HCT116 (cell line): ENCODE measurements at regions not wholly inside any gene's neighbourhood (a gene's known extent, or its start where the extent isn't known, plus 50 kb on each side); places are given as distances from the start of the nearest gene placed in this dataset.

ENCODE experiments used
- ATAC-seq: fragments of 200-7000 bp; cut with Tn5 transposase; 2 replicates; pipeline ENCODE4 v1.9.1; 2020; ENCODE audit warnings: mild to moderate bottlenecking, moderate library complexity
- BruUV-seq: library from RNA; stranded (reverse); fragments of 400-500 nt; replicated peaks from 2 replicates; lab custom pipeline; 2021; lab: Mats Ljungman, UMichigan
- CTCF ChIA-PET: fragments of 300-600 bp; sonication (Branson Sonifier 250); formaldehyde crosslinking; loops from one replicate; lab custom pipeline; 2021; ENCODE audit warnings: antibody characterized with exemption; lab: Charles Lee
- POLR2A ChIA-PET: fragments of 300-600, 350-600 bp; sonication (Branson Sonifier 250); formaldehyde crosslinking; loops from one replicate; lab custom pipeline; 2021; ENCODE audit warnings: antibody characterized with exemption; lab: Charles Lee
- RAD21 ChIA-PET, 2 experiments: fragments of 300-600 bp; sonication (Branson Sonifier 250); formaldehyde crosslinking; loops; one replicate each; lab custom pipeline; 2023; ENCODE audit warnings: low total read pairs in 2 of 2; ENCODE audit not compliant: uncharacterized antibody in 2 of 2, unreplicated experiment in 2 of 2, low non-redundant PET in 1 of 2; lab: Charles Lee
- DNase-seq: peaks from one replicate; pipeline ENCODE4 v3.0.0-alpha.2; 2010; ENCODE audit warnings: low read depth, low spot score
- H2AFZ ChIP-seq: fragments of 200-600 bp; shearing (Covaris generic), sonication (generic); 2 replicates; pipeline ENCODE4 v1.6.1; 2017; ENCODE audit warnings: low read depth, mixed run types, mixed read lengths, antibody characterized with exemption, low read length; ENCODE audit not compliant: poor library complexity, severe bottlenecking
- H3K27ac ChIP-seq: 2 replicates; pipeline ENCODE4 v1.5.1; 2012; ENCODE audit warnings: low read depth, low read length
- H3K27me3 ChIP-seq: fragments of 200-600 bp; sonication (generic); 2 replicates; pipeline ENCODE4 v1.6.1; 2016; ENCODE audit warnings: mixed run types, low read length, mixed read lengths; ENCODE audit not compliant: insufficient read depth
- H3K36me3 ChIP-seq, 2 experiments: fragments of 200-500 bp in 1 of 2; fragments of 200-600 bp in 1 of 2; sonication (Bioruptor generic) in 1 of 2; sonication (generic) in 1 of 2; 2 replicates each; pipeline versions ENCODE4 v1.5.1 to v1.6.1; 2014 to 2016; ENCODE audit warnings: low read length in 2 of 2, inconsistent platforms in 1 of 2, mixed read lengths in 1 of 2, mixed run types in 1 of 2; ENCODE audit not compliant: insufficient read depth in 2 of 2, control insufficient read depth in 1 of 2
- H3K4me1 ChIP-seq, 2 experiments: fragments of 200-600 bp in 1 of 2; sonication (generic) in 1 of 2; 2 replicates each; pipeline versions ENCODE4 v1.5.1 to v1.6.1; 2012 to 2017; ENCODE audit warnings: low read length in 2 of 2, inconsistent platforms in 1 of 2, mild to moderate bottlenecking in 1 of 2, mixed read lengths in 1 of 2, mixed run types in 1 of 2, moderate library complexity in 1 of 2; ENCODE audit not compliant: insufficient read depth in 2 of 2, control insufficient read depth in 1 of 2
- H3K4me2 ChIP-seq: fragments of 200-600 bp; sonication (generic); 2 replicates; pipeline ENCODE4 v1.6.1; 2017; ENCODE audit warnings: mixed run types, low read length, mixed read lengths
- H3K4me3 ChIP-seq, 2 experiments: fragments of 200-600 bp in 1 of 2; sonication (generic) in 1 of 2; replicated peaks in 1 of 2; 2 replicates each; pipeline ENCODE4 v1.5.1; 2011 to 2016; ENCODE audit warnings: low read length in 2 of 2, control low read depth in 1 of 2, low read depth in 1 of 2, mild to moderate bottlenecking in 1 of 2, mixed read lengths in 1 of 2, mixed run types in 1 of 2
- H3K79me2 ChIP-seq: fragments of 200-600 bp; sonication (generic); 2 replicates; pipeline ENCODE4 v1.6.1; 2017; ENCODE audit warnings: mild to moderate bottlenecking, mixed run types, low read length, moderate library complexity, mixed read lengths; ENCODE audit not compliant: insufficient read depth
- H3K9ac ChIP-seq: fragments of 200-600 bp; sonication (generic); 2 replicates; pipeline ENCODE4 v1.6.1; 2016; ENCODE audit warnings: low read length, mixed read lengths
- H3K9me2 ChIP-seq: fragments of 200-600 bp; sonication (generic), shearing (Covaris generic); 2 replicates; pipeline ENCODE4 v1.6.1; 2017; ENCODE audit warnings: mixed run types, mild to moderate bottlenecking, moderate library complexity; ENCODE audit not compliant: insufficient read depth
- H3K9me3 ChIP-seq, 2 experiments: fragments of 200-500 bp in 1 of 2; fragments of 200-600 bp in 1 of 2; sonication (Bioruptor generic) in 1 of 2; sonication (generic) in 1 of 2; 2 replicates each; pipeline ENCODE4 v1.6.1; 2014 to 2017; ENCODE audit warnings: low read length in 2 of 2, mixed read lengths in 2 of 2, inconsistent platforms in 1 of 2, low read depth in 1 of 2, mild to moderate bottlenecking in 1 of 2, mixed run types in 1 of 2, moderate library complexity in 1 of 2; ENCODE audit not compliant: control insufficient read depth in 1 of 2, insufficient read depth in 1 of 2
- H4K20me1 ChIP-seq: fragments of 200-600 bp; sonication (generic), shearing (Covaris generic); 2 replicates; pipeline ENCODE4 v1.6.1; 2017; ENCODE audit warnings: mixed run types, mild to moderate bottlenecking, moderate library complexity; ENCODE audit not compliant: insufficient read depth
- CBX3 ChIP-seq: IDR thresholded peaks from 2 replicates; pipeline ENCODE4 v1.6.1; 2012; ENCODE audit warnings: low read depth
- CEBPB ChIP-seq: IDR thresholded peaks from 2 replicates; pipeline ENCODE4 v1.6.1; 2012; ENCODE audit warnings: low read depth
- EGR1 ChIP-seq: IDR thresholded peaks from 2 replicates; pipeline ENCODE4 v1.6.1; 2012; ENCODE audit warnings: low read depth
- RAD21 ChIP-seq: IDR thresholded peaks from 2 replicates; pipeline ENCODE4 v1.6.1; 2012; ENCODE audit warnings: low read depth, mild to moderate bottlenecking
- SIN3A ChIP-seq: IDR thresholded peaks from 2 replicates; pipeline ENCODE4 v1.6.1; 2012; ENCODE audit warnings: low read depth
- SRF ChIP-seq: IDR thresholded peaks from 2 replicates; pipeline ENCODE4 v1.6.1; 2012; ENCODE audit warnings: low read depth
- YY1 ChIP-seq: IDR thresholded peaks from 2 replicates; pipeline ENCODE4 v1.6.1; 2011; ENCODE audit warnings: low read length, low read depth, moderate library complexity, mild to moderate bottlenecking; ENCODE audit not compliant: insufficient replicate concordance; ENCODE audit errors: extremely low read depth
- ZNF274 ChIP-seq: fragments of 200-500 bp; sonication (Bioruptor generic); IDR thresholded peaks from 2 replicates; pipeline ENCODE4 v1.6.1; 2014; ENCODE audit warnings: mild to moderate bottlenecking, low read depth, low read length, inconsistent platforms
- intact Hi-C: fragments of 100-400 bp; cut with micrococcal nuclease; formaldehyde crosslinking; loops from 2 replicates; pipeline ENCODE4 v1.10.0; 2022
- TF ChIP-seq, protein P1 (sequence below): IDR thresholded peaks from 2 replicates; pipeline ENCODE4 v1.6.1; 2012; ENCODE audit warnings: low read depth

DNA sequence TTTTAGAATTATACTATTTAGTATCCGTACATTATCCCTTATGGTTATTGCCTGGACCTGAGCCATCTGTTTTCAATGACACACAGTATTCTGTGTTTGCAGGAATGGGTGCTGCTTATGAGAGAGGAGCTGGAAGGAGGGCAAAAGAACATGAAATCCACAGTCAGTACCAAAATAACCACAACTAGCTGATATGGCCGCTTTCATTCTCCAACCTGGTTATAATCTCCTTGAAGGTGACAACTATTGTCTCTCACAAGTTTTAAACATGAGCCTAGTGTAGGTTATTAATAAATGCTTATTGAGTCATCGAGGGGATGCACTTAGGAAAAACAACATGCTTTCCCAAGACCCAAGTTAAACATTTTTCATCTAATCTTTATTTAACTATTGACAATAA, 356.6 kb downstream of the BMP2 start:
- Histone ChIP-seq H3K36me3 (no peaks in the 10 kb centered on the region), H4K20me1 (no peaks in the 10 kb centered on the region), H2AFZ (no peak overlapping the region), H3K9me2 (no peaks in the 10 kb centered on the region), H3K4me1 (no peaks in the 10 kb centered on the region), H3K79me2 (no peaks in the 10 kb centered on the region), H3K9ac (no peak overlapping the region), H3K27me3 (no peaks in the 10 kb centered on the region), H3K4me2 (no peak overlapping the region), H3K9me3 (peaks cover 0 to 12% of the 10 kb centered on the region in 2 experiments; a peak in 1 of 4 replicates), H3K27ac (no peak overlapping the region), H3K4me3 (no peak overlapping the region)
- intact Hi-C loops: no loop called here
- no peak for ATAC-seq
- no TSS peak for BruUV-seq
- TF ChIP-seq, protein P1, sequence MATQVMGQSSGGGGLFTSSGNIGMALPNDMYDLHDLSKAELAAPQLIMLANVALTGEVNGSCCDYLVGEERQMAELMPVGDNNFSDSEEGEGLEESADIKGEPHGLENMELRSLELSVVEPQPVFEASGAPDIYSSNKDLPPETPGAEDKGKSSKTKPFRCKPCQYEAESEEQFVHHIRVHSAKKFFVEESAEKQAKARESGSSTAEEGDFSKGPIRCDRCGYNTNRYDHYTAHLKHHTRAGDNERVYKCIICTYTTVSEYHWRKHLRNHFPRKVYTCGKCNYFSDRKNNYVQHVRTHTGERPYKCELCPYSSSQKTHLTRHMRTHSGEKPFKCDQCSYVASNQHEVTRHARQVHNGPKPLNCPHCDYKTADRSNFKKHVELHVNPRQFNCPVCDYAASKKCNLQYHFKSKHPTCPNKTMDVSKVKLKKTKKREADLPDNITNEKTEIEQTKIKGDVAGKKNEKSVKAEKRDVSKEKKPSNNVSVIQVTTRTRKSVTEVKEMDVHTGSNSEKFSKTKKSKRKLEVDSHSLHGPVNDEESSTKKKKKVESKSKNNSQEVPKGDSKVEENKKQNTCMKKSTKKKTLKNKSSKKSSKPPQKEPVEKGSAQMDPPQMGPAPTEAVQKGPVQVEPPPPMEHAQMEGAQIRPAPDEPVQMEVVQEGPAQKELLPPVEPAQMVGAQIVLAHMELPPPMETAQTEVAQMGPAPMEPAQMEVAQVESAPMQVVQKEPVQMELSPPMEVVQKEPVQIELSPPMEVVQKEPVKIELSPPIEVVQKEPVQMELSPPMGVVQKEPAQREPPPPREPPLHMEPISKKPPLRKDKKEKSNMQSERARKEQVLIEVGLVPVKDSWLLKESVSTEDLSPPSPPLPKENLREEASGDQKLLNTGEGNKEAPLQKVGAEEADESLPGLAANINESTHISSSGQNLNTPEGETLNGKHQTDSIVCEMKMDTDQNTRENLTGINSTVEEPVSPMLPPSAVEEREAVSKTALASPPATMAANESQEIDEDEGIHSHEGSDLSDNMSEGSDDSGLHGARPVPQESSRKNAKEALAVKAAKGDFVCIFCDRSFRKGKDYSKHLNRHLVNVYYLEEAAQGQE: no peak
- TF ChIP-seq RAD21: no peak
- TF ChIP-seq SIN3A: no peak
- POLR2A ChIA-PET: no interaction called here
- CTCF ChIA-PET: no interaction called here
- DNase-seq: no peak
- RAD21 ChIA-PET: no interaction called here

GRCh38 chr20:7136886-7137285, 369.4 kb downstream of the BMP2 start:
- ChIA-PET POLR2A (no interaction called here), RAD21 (no interaction called here), CTCF (no interaction called here)
- H3K27me3 ChIP-seq: no peaks in the 10 kb centered on the region
- no TSS peak for BruUV-seq
- H2AFZ ChIP-seq: no peak overlapping the region
- peaks cover 4 to 9% of the 10 kb centered on the region in 2 experiments; a peak in 2 of 4 replicates for H3K9me3 ChIP-seq
- H3K4me2 ChIP-seq: no peak overlapping the region
- intact Hi-C loops: no loop called here
- H3K4me3 ChIP-seq: no peak overlapping the region
- no peaks in the 10 kb centered on the region for H3K36me3 ChIP-seq
- no peaks in the 10 kb centered on the region for H3K4me1 ChIP-seq
- no peaks in the 10 kb centered on the region for H4K20me1 ChIP-seq
- no peak overlapping the region for H3K9ac ChIP-seq
- DNase-seq (no peak), ATAC-seq (no peak)
- H3K9me2 ChIP-seq: no peaks in the 10 kb centered on the region
- H3K79me2 ChIP-seq: no peaks in the 10 kb centered on the region
- TF ChIP-seq EGR1 (no peak), CEBPB (no peak), SRF (no peak), CBX3 (no peak), ZNF274 (no peak), YY1 (no peak)
- no peak overlapping the region for H3K27ac ChIP-seq
